VCaP (cell line): ENCODE measurements at regions not wholly inside any gene's neighbourhood (a gene's known extent, or its start where the extent isn't known, plus 50 kb on each side); places are given as distances from the start of the nearest gene placed in this dataset.

Experiments used
- H3K27ac ChIP-seq: fragments of 450-650 bp; 2 replicates; pipeline ENCODE4 v1.5.1; 2017
- TF ChIP-seq, protein P1 (sequence below): fragments of 450-650 bp; conservative IDR thresholded peaks from 2 replicates; pipeline ENCODE4 v1.5.1; 2017; ENCODE audit warnings: mild to moderate bottlenecking, moderate library complexity

DNA sequence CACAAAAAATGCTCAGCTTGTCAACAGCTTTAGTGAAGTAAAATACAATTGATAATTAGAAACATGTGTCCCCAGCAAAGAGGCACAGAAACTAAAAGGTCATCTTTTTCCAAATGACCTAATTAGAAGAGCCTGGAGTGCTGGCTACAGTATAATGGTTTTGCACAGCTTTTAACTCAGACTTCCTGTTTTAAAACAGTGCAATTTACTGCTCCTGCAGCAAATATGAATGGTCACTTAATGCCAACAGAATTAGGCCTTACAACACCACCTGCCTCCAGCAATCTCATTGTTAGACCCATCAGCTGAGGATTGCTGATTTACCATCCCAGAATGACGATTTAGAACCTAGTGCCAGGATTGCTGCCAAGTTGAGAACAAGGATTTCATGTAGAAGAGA is 239.3 kb downstream of the CETN3 start:
- no peak overlapping the region for H3K27ac ChIP-seq
- TF ChIP-seq, protein P1, sequence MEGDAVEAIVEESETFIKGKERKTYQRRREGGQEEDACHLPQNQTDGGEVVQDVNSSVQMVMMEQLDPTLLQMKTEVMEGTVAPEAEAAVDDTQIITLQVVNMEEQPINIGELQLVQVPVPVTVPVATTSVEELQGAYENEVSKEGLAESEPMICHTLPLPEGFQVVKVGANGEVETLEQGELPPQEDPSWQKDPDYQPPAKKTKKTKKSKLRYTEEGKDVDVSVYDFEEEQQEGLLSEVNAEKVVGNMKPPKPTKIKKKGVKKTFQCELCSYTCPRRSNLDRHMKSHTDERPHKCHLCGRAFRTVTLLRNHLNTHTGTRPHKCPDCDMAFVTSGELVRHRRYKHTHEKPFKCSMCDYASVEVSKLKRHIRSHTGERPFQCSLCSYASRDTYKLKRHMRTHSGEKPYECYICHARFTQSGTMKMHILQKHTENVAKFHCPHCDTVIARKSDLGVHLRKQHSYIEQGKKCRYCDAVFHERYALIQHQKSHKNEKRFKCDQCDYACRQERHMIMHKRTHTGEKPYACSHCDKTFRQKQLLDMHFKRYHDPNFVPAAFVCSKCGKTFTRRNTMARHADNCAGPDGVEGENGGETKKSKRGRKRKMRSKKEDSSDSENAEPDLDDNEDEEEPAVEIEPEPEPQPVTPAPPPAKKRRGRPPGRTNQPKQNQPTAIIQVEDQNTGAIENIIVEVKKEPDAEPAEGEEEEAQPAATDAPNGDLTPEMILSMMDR, result no peak

DNA sequence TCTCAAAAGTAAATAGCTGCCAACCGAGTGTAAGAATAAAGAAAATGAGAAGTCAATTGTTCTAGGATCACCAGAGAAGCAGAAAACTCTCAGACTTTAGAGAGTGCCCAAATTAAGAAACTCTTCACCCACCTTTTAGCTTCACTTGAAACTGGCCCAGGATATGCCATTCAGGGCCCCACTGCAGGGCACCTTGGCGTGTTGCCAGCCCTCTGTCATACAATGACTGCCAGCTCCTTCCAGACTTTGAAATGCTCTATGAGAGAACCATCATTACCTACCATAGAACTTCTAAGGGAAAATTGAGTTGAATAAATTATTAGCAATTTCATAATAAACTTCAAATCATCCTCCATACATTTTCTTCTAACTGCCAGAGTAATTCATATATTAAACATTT is 240.5 kb downstream of the CETN3 start:
- TF ChIP-seq, protein P1, result no peak
- H3K27ac ChIP-seq, result no peak overlapping the region

DNA sequence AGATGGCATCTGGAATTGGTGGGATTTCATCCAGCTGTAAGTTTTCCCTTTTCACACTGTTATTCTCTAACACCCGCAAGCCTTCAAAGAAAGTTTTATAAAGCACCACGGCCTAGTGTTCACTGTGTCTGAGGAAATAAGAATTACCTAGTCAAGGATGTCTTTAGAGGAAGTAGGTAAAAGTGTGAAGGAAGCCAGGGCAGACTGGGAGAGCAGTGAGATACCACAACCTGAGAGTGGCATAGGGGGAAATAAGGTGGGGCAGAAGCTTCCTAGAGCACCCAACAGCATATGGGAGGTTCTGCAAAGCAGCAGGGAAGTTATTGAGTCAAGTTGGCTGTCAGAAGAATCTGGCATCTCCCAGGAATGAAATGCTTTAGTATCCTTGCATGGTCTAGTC is 241.2 kb downstream of the CETN3 start:
- TF ChIP-seq, protein P1, result no peak
- H3K27ac ChIP-seq, result no peak overlapping the region

GRCh38 chr5:90166816-90167215 is 242.7 kb downstream of the CETN3 start:
- no peak overlapping the region for H3K27ac ChIP-seq
- TF ChIP-seq, protein P1, result no peak

- TF ChIP-seq, protein P1, result no peak
- no peak overlapping the region for H3K27ac ChIP-seq
Observed at GRCh38 chr5:90162324-90162723, 247.2 kb downstream of the CETN3 start.

DNA sequence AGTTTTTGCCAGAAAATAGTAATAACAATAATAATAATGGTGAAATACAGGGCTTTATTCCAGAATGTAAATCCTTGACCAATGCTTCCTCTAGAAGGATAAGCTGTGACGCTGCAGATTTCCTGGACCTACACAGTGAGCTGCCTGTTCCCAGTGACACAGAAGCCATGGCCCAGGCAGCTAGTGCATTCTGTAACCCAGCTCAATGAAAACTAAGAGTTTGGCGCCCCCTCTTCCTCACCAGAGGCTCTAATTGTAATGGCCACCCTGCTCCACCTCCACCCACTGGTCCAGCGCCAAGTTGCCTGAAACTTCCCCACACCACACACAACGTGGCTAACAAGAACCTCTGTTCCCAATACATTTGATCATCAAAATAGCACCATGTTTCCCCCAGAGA is 248.1 kb downstream of the CETN3 start:
- TF ChIP-seq, protein P1, result no peak

DNA sequence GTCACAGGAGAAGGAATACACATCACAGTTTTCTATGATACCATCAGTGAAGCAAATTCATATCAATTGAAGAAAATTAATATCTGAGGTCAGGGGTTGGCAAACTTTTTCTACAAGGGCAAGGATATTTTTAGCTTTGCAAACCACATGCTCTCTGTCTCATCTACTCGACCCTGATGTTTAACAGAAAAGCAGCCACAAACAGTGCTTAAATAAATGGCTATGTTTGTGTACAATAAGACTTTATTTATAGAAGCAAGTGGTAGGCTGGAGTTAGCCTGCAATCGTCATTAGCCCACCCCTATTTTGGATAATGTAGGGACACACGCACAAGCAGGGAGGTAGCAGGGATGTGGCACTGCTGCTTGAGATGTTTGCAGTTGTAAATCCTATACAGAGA is 251.4 kb downstream of the CETN3 start:
- H3K27ac ChIP-seq, result no peak overlapping the region
- TF ChIP-seq, protein P1, result no peak

More for the DNA sequence above, 248.1 kb downstream of the CETN3 start:
- no peak overlapping the region for H3K27ac ChIP-seq

DNA sequence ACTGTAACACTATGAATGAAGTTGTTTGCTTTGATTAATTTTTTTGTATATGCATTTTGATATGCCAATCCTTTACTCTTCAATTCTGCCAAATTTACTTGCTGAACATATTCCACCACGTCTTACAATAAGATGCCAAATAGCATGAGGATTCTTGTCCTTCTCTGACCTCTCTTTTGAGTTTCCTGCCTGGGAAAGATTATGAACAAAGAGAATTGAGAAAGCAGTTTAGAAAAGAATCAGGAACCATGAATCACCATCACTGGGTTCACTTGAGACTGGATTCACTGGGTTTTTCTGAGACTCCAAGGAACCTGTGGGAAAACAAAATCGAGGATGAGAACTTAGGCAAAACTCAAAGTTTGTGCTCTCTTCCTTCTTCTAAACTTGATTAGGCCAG is 256.5 kb downstream of the CETN3 start:
- TF ChIP-seq, protein P1, result no peak
- no peak overlapping the region for H3K27ac ChIP-seq
